HG03280 (cell line): ENCODE measurements at regions not wholly inside any gene's neighbourhood (a gene's known extent, or its start where the extent isn't known, plus 50 kb on each side); places are given as distances from the start of the nearest gene placed in this dataset.

Experiments
- ATAC-seq: cut with Tn5 transposase; IDR thresholded peaks from one replicate; pipeline ENCODE4 v1.9.1; 2021; ENCODE audit warnings: mild to moderate bottlenecking, moderate library complexity; ENCODE audit not compliant: unreplicated experiment

GRCh38 chr7:126378642-126379041 lies 874.1 kb downstream of the GRM8 start:
- peak; percentile 72 for ATAC-seq

- no peak for ATAC-seq
These were observed 882.6 kb downstream of the GRM8 start for GRCh38 chr7:126370038-126370668.

- no peak for ATAC-seq
These were observed 890.0 kb downstream of the GRM8 start for GRCh38 chr7:126362746-126363145.

GRCh38 chr7:126361183-126361582 lies 891.6 kb downstream of the GRM8 start:
- ATAC-seq, result no peak

- ATAC-seq, result no peak
These were observed 912.9 kb downstream of the GRM8 start for GRCh38 chr7:126339813-126340212.

GRCh38 chr7:126305671-126306070 lies 947.1 kb downstream of the GRM8 start:
- ATAC-seq, result no peak

- no peak for ATAC-seq
These were observed 948.8 kb downstream of the GRM8 start for GRCh38 chr7:126303926-126304325.

- ATAC-seq, result no peak
These were observed 950.1 kb downstream of the GRM8 start for GRCh38 chr7:126302639-126303038.

- ATAC-seq, result no peak
These were observed 966.4 kb downstream of the GRM8 start for GRCh38 chr7:126286317-126286716.

- no peak for ATAC-seq
These were observed 1016.5 kb downstream of the GRM8 start for GRCh38 chr7:126236261-126236660.

- ATAC-seq, result no peak
These were observed 1024.2 kb downstream of the GRM8 start for GRCh38 chr7:126228356-126229061.

- no peak for ATAC-seq
These were observed 1025.1 kb downstream of the GRM8 start for GRCh38 chr7:126227643-126228042.

- ATAC-seq, result no peak
These were observed 1025.7 kb downstream of the GRM8 start for GRCh38 chr7:126227055-126227454.

- ATAC-seq, result no peak
These were observed 1029.0 kb downstream of the GRM8 start for GRCh38 chr7:126223729-126224128.

- no peak for ATAC-seq
These were observed 1030.0 kb downstream of the GRM8 start for GRCh38 chr7:126222782-126223181.

GRCh38 chr7:126215785-126216184 lies 1037.0 kb downstream of the GRM8 start:
- ATAC-seq, result no peak

GRCh38 chr7:126213876-126214275 lies 1038.9 kb downstream of the GRM8 start:
- no peak for ATAC-seq

GRCh38 chr7:126211875-126212274 lies 1040.9 kb downstream of the GRM8 start:
- no peak for ATAC-seq

GRCh38 chr7:126210707-126211106 lies 1042.0 kb downstream of the GRM8 start:
- no peak for ATAC-seq

- ATAC-seq, result no peak
These were observed 1049.6 kb downstream of the GRM8 start for GRCh38 chr7:126203185-126203584.

GRCh38 chr7:126202177-126202576 lies 1050.6 kb downstream of the GRM8 start:
- ATAC-seq, result no peak

- ATAC-seq, result no peak
These were observed 1066.7 kb downstream of the GRM8 start for GRCh38 chr7:126185959-126186580.
